ENCODE measurements at regions not wholly inside any gene's neighbourhood (a gene's known extent, or its start where the extent isn't known, plus 50 kb on each side); places are given as distances from the start of the nearest gene placed in this dataset.

- TF ChIP-seq WHSC1 (IDR thresholded peaks at IDR 0.05; ENCODE audit: low read length) (no peak), XRCC5 (IDR thresholded peaks at IDR 0.05; ENCODE audit: low read depth, low read length) (no peak), HDAC6 (IDR thresholded peaks at IDR 0.05; ENCODE audit: low read depth, low read length) (no peak), RAD51 (IDR thresholded peaks at IDR 0.05; ENCODE audit: borderline replicate concordance, low read depth) (no peak), RBM25 (IDR thresholded peaks at IDR 0.05; ENCODE audit: low read depth, low read length, severe bottlenecking) (no peak), HCFC1 (IDR thresholded peaks at IDR 0.05; ENCODE audit: low read depth, low read length) (no peak)
These were observed 633.0 kb downstream of the LRRC70 start (continued) for GRCh38 chr5:63211448-63212132.

GRCh38 chr5:63205976-63206375 lies 627.4 kb downstream of the LRRC70 start:
- H3K27ac ChIP-seq (ENCODE audit: extremely low read depth, low read depth, low read length) = no peak overlapping the region
- no peak overlapping the region for H3K4me3 ChIP-seq
- H3K36me3 ChIP-seq (ENCODE audit: control insufficient read depth, insufficient read depth, low read length) = no peaks in the 10 kb centered on the region
- in situ Hi-C loops (cut with MboI) (no loop called here), intact Hi-C loops (cut with micrococcal nuclease) (no loop called here)
- DNase-seq (ENCODE audit: extremely low read depth in 1 of 4, low spot score in 3 of 4) (no peak), ATAC-seq (no peak), FAIRE-seq (no peak)
- H3K9ac ChIP-seq (ENCODE audit: insufficient read depth in 1 of 2, low read depth in 2 of 2, low read length in 2 of 2) = no peak overlapping the region
- no peaks in the 10 kb centered on the region for H3K9me1 ChIP-seq (ENCODE audit: control insufficient read depth, insufficient read depth, low read length)
- no peaks in the 10 kb centered on the region for H4K20me1 ChIP-seq (replicated peaks; ENCODE audit: control insufficient read depth, insufficient read depth, low read length)
- CTCF ChIA-PET (ENCODE audit: low intra/inter-chr PET ratio) = no interaction called here
- no peaks in the 10 kb centered on the region for H3K27me3 ChIP-seq (ENCODE audit: control insufficient read depth in 2 of 2, insufficient read depth in 2 of 2, low read length in 2 of 2)
- 0% methylated on average over 2 of the region's 2 CpGs for WGBS (ENCODE audit: insufficient coverage, low coverage, missing lambda C conversion rate)
- no peaks in the 10 kb centered on the region for H3K9me3 ChIP-seq (replicated peaks; ENCODE audit: control insufficient read depth, insufficient read depth, low read depth, low read length)
- POLR2A ChIA-PET = no interaction called here
- no peak overlapping the region for H3K4me2 ChIP-seq (ENCODE audit: insufficient read depth, low read length)
- BruUV-seq (replicated peaks) = no TSS peak
- H3K79me2 ChIP-seq (ENCODE audit: control insufficient read depth, insufficient read depth, low read length) = no peaks in the 10 kb centered on the region
- no peak overlapping the region for H2AFZ ChIP-seq (ENCODE audit: low read depth, low read length)
- no peaks in the 10 kb centered on the region for H3K4me1 ChIP-seq (replicated peaks in 1 of 2; ENCODE audit: control insufficient read depth in 2 of 2, insufficient read depth in 2 of 2, low read length in 2 of 2)
- TF ChIP-seq HSF4 (CRISPR knock-in tag; IDR thresholded peaks at IDR 0.05; ENCODE audit: borderline replicate concordance) (no peak), DDX20 (tag; IDR thresholded peaks at IDR 0.05; ENCODE audit: low read depth) (no peak), MTA1 (IDR thresholded peaks at IDR 0.05; ENCODE audit: borderline replicate concordance) (no peak), KLF6 (CRISPR knock-in tag; IDR thresholded peaks at IDR 0.05; ENCODE audit: borderline replicate concordance) (no peak), SPI1 (IDR thresholded peaks at IDR 0.05; ENCODE audit: borderline replicate concordance, low read depth, low read length) (no peak), ARHGAP35 (IDR thresholded peaks at IDR 0.05; ENCODE audit: partially characterized antibody) (no peak), STAG1 (CRISPR knock-in tag; IDR thresholded peaks at IDR 0.05; ENCODE audit: borderline replicate concordance) (no peak), FOXK2 (conservative IDR thresholded peaks at IDR 0.05 in 1 of 2, IDR thresholded peaks at IDR 0.05 in 1 of 2; ENCODE audit: low read depth in 2 of 2) (no peak), ZMIZ1 (IDR thresholded peaks at IDR 0.05; ENCODE audit: low read depth in 2 of 2, low read length in 2 of 2) (no peak), ZNF511 (CRISPR knock-in tag; IDR thresholded peaks at IDR 0.05) (no peak), ZNF134 (CRISPR knock-in tag; conservative IDR thresholded peaks at IDR 0.05) (no peak), GABPA (tag; conservative IDR thresholded peaks at IDR 0.05; ENCODE audit: low read depth) (no peak), C11orf30 (IDR thresholded peaks at IDR 0.05; ENCODE audit: low read depth) (no peak), ZNF354B (CRISPR knock-in tag; IDR thresholded peaks at IDR 0.05) (no peak)

All from K562 (cell line).